ENCODE measurements at regions not wholly inside any gene's neighbourhood (a gene's known extent, or its start where the extent isn't known, plus 50 kb on each side); places are given as distances from the start of the nearest gene placed in this dataset.
"Not testable (repeated sequence)": the region's sequence is repeated elsewhere in the genome, so short reads cannot be mapped to it uniquely, and the experiment has no call there.

- DNase-seq (ENCODE audit: low read depth in 2 of 2), result not testable (repeated sequence)
Measured at GRCh38 chr1:196366-196765, 255.1 kb downstream of the OR4F29 start.

GRCh38 chr1:191296-192049, 260.0 kb downstream of the OR4F29 start:
- not testable (repeated sequence) for DNase-seq (ENCODE audit: low read depth in 2 of 2)

- not testable (repeated sequence) for DNase-seq (ENCODE audit: low read depth in 2 of 2)
Measured at GRCh38 chr1:190678-191077, 260.8 kb downstream of the OR4F29 start.

- not testable (repeated sequence) for DNase-seq (ENCODE audit: low read depth in 2 of 2)
Measured at GRCh38 chr1:189915-190314, 261.6 kb downstream of the OR4F29 start.

GRCh38 chr1:189270-189669, 262.2 kb downstream of the OR4F29 start:
- DNase-seq (ENCODE audit: low read depth in 2 of 2), result not testable (repeated sequence)

GRCh38 chr1:187298-187697, 264.2 kb downstream of the OR4F29 start:
- DNase-seq (ENCODE audit: low read depth in 2 of 2), result not testable (repeated sequence)

GRCh38 chr1:186691-187131, 264.8 kb downstream of the OR4F29 start:
- not testable (repeated sequence) for DNase-seq (ENCODE audit: low read depth in 2 of 2)

- DNase-seq (ENCODE audit: low read depth in 2 of 2), result not testable (repeated sequence)
Measured at GRCh38 chr1:186223-186622, 265.3 kb downstream of the OR4F29 start.

GRCh38 chr1:185526-185925, 266.0 kb downstream of the OR4F29 start:
- not testable (repeated sequence) for DNase-seq (ENCODE audit: low read depth in 2 of 2)

- DNase-seq (ENCODE audit: low read depth in 2 of 2), result not testable (repeated sequence)
Measured at GRCh38 chr1:184336-184686, 267.2 kb downstream of the OR4F29 start.

- not testable (repeated sequence) for DNase-seq (ENCODE audit: low read depth in 2 of 2)
Measured at GRCh38 chr1:183620-184335, 267.7 kb downstream of the OR4F29 start.

- not testable (repeated sequence) for DNase-seq (ENCODE audit: low read depth in 2 of 2)
Measured at GRCh38 chr1:183081-183480, 268.4 kb downstream of the OR4F29 start.

GRCh38 chr1:182631-183030, 268.8 kb downstream of the OR4F29 start:
- not testable (repeated sequence) for DNase-seq (ENCODE audit: low read depth in 2 of 2)

GRCh38 chr1:181247-182216, 269.9 kb downstream of the OR4F29 start:
- peak; percentile 30 to 43 for DNase-seq (ENCODE audit: low read depth in 2 of 2)

GRCh38 chr1:180749-181205, 270.7 kb downstream of the OR4F29 start:
- not testable (repeated sequence) for DNase-seq (ENCODE audit: low read depth in 2 of 2)

- not testable (repeated sequence) for DNase-seq (ENCODE audit: low read depth in 2 of 2)
Measured at GRCh38 chr1:138842-139241, 312.6 kb downstream of the OR4F29 start.

GRCh38 chr1:137664-138063, 313.8 kb downstream of the OR4F29 start:
- DNase-seq (ENCODE audit: low read depth in 2 of 2), result not testable (repeated sequence)

GRCh38 chr1:136344-136932, 315.0 kb downstream of the OR4F29 start:
- DNase-seq (ENCODE audit: low read depth in 2 of 2), result not testable (repeated sequence)

GRCh38 chr1:134936-135335, 316.5 kb downstream of the OR4F29 start:
- DNase-seq (ENCODE audit: low read depth in 2 of 2), result not testable (repeated sequence)

GRCh38 chr1:118440-118839, 333.0 kb downstream of the OR4F29 start:
- not testable (repeated sequence) for DNase-seq (ENCODE audit: low read depth in 2 of 2)

- not testable (repeated sequence) for DNase-seq (ENCODE audit: low read depth in 2 of 2)
Measured at GRCh38 chr1:115534-115933, 335.9 kb downstream of the OR4F29 start.

Measured in fibroblast of skin of left quadriceps (primary cell).